Endothelial cell of umbilical vein (primary cell): ENCODE measurements at regions not wholly inside any gene's neighbourhood (a gene's known extent, or its start where the extent isn't known, plus 50 kb on each side); places are given as distances from the start of the nearest gene placed in this dataset.

ENCODE experiments used
- BruUV-seq: library from RNA; stranded (reverse); fragments of 400-500 nt; replicated peaks from 2 replicates; lab custom pipeline; 2021; lab: Mats Ljungman, UMichigan
- CTCF ChIA-PET: fragments of 300-600, 350-600 bp; sonication (Branson Sonifier 250); formaldehyde crosslinking; loops from one replicate; lab custom pipeline; 2021; ENCODE audit warnings: antibody characterized with exemption, inconsistent platforms; lab: Charles Lee
- POLR2A ChIA-PET: fragments of 300-600, 350-600 bp; sonication (Branson Sonifier 250); formaldehyde crosslinking; loops from one replicate; lab custom pipeline; 2021; ENCODE audit warnings: antibody characterized with exemption, inconsistent platforms; lab: Charles Lee
- DNase-seq: peaks from one replicate; pipeline ENCODE4 v3.0.0-alpha.2; 2011; ENCODE audit warnings: low read depth, low spot score
- FAIRE-seq: peaks from 2 replicates; lab custom pipeline; 2011; peaks lifted over from hg19 to GRCh38; lab: Jason Lieb, UNC
- H2AFZ ChIP-seq: 2 replicates; pipeline ENCODE4 v1.6.0; 2012; ENCODE audit warnings: low read depth, low read length, control low read depth, inconsistent platforms
- H3K27ac ChIP-seq: 2 replicates; pipeline ENCODE4 v1.5.1; 2011; ENCODE audit warnings: low read depth, mild to moderate bottlenecking, control low read depth, low read length, moderate library complexity; ENCODE audit not compliant: insufficient read depth
- H3K27me3 ChIP-seq, 2 experiments: 2 replicates each; pipeline versions ENCODE4 v1.6.0 to v1.6.1; 2011; ENCODE audit warnings: low read length in 2 of 2, mixed read lengths in 1 of 2; ENCODE audit not compliant: control insufficient read depth in 2 of 2, insufficient read depth in 2 of 2
- H3K36me3 ChIP-seq, 2 experiments: 2 replicates in 1 of 2; 3 replicates in 1 of 2; pipeline ENCODE4 v1.5.1; 2011; ENCODE audit warnings: low read length in 2 of 2, mild to moderate bottlenecking in 1 of 2, moderate library complexity in 1 of 2; ENCODE audit not compliant: control insufficient read depth in 2 of 2, insufficient read depth in 2 of 2; ENCODE audit errors: extremely low read depth in 1 of 2
- H3K4me1 ChIP-seq: 3 replicates; pipeline ENCODE4 v1.5.1; 2011; ENCODE audit warnings: mild to moderate bottlenecking, low read length; ENCODE audit not compliant: control insufficient read depth, insufficient read depth; ENCODE audit errors: extremely low read depth
- H3K4me2 ChIP-seq: 2 replicates; pipeline ENCODE4 v1.6.1; 2011; ENCODE audit warnings: low read length, control low read depth, mixed read lengths; ENCODE audit not compliant: insufficient read depth
- H3K4me3 ChIP-seq, 3 experiments: fragments of 200-600 bp in 1 of 3; sonication (generic), shearing (Covaris generic) in 1 of 3; replicated peaks in 1 of 3; 2 replicates each; pipeline ENCODE4 v1.5.1; 2011 to 2016; ENCODE audit warnings: control low read depth in 3 of 3, low read length in 3 of 3, mild to moderate bottlenecking in 2 of 3, inconsistent platforms in 1 of 3, low read depth in 1 of 3, moderate library complexity in 1 of 3; ENCODE audit not compliant: insufficient read depth in 1 of 3
- H3K79me2 ChIP-seq: 2 replicates; pipeline ENCODE4 v1.6.0; 2012; ENCODE audit warnings: low read length, inconsistent platforms; ENCODE audit not compliant: control insufficient read depth, insufficient read depth
- H3K9ac ChIP-seq: replicated peaks from 2 replicates; pipeline ENCODE3; 2011; ENCODE audit warnings: low read length, control low read depth; ENCODE audit not compliant: insufficient read depth; ENCODE audit errors: extremely low read depth
- H3K9me1 ChIP-seq: replicated peaks from 3 replicates; pipeline ENCODE4 v1.6.0; 2011; ENCODE audit warnings: mild to moderate bottlenecking, low read length; ENCODE audit not compliant: control insufficient read depth, insufficient read depth; ENCODE audit errors: extremely low read depth
- H3K9me3 ChIP-seq: replicated peaks from 2 replicates; pipeline ENCODE4 v1.5.1; 2012; ENCODE audit warnings: low read length, inconsistent platforms; ENCODE audit not compliant: control insufficient read depth, insufficient read depth
- H4K20me1 ChIP-seq: replicated peaks from 2 replicates; pipeline ENCODE3; 2011; ENCODE audit warnings: mild to moderate bottlenecking, low read length; ENCODE audit not compliant: control insufficient read depth, insufficient read depth; ENCODE audit errors: extremely low read depth
- GATA2 ChIP-seq: IDR thresholded peaks from 2 replicates; pipeline ENCODE4 v1.7.0; 2011; ENCODE audit warnings: low read depth, mild to moderate bottlenecking, moderate library complexity, mixed read lengths, low read length; ENCODE audit not compliant: insufficient read length, insufficient read depth
- JUN ChIP-seq: IDR thresholded peaks from 2 replicates; pipeline ENCODE4 v1.6.1; 2011; ENCODE audit warnings: borderline replicate concordance, low read depth; ENCODE audit not compliant: insufficient read length, insufficient read depth
- POLR2A ChIP-seq: IDR thresholded peaks from 2 replicates; pipeline ENCODE4 v1.6.1; 2012; ENCODE audit warnings: low read depth, mild to moderate bottlenecking, control low read depth, low read length
- POLR2AphosphoS5 ChIP-seq: IDR thresholded peaks from 2 replicates; pipeline ENCODE4 v1.6.1; 2012; ENCODE audit warnings: low read depth, mild to moderate bottlenecking, control low read depth, low read length, moderate library complexity; ENCODE audit not compliant: insufficient read depth
- dilution Hi-C: fragments of 300-500 bp; cut with MboI; formaldehyde crosslinking; loops from one replicate; pipeline ENCODE4 v1.15.0; 2019; ENCODE audit warnings: low sequenced_read_pairs; ENCODE audit not compliant: extremely low pct_ligation_motif_present
- intact Hi-C: fragments of 100-400 bp; cut with micrococcal nuclease; formaldehyde crosslinking; loops from one replicate; pipeline ENCODE4 v1.10.0; 2022
- TF ChIP-seq, protein P1 (sequence below), 2 donors: IDR thresholded peaks; 1 replicate in 1 of 2; 2 replicates in 1 of 2; pipeline ENCODE4 v1.5.1; 2011; ENCODE audit warnings: low read length in 2 of 2, mild to moderate bottlenecking in 2 of 2, moderate library complexity in 2 of 2, control low read depth in 1 of 2, inconsistent platforms in 1 of 2, low read depth in 1 of 2; ENCODE audit not compliant: insufficient read depth in 1 of 2; ENCODE audit errors: extremely low read depth in 1 of 2

DNA sequence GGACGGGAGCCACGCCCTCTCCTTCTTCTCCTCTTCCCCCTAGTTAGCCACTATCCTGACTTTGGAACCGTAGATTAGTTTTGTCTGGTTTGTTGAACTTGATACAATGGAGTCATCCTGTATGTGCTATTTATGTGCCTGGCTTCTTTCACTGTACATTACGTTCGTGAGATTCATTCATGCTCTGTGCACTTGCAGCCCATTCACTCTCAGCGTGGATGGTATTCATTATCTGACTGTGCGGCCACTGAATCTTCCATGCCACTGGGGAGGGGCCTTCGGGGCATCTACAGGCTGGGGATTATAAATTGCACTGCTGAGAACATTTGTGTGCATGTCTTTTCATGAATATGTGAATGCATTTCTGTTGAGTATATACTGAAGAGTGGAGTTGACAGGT is 262.5 kb downstream of the CDH26 start:
- ChIA-PET POLR2A (no interaction called here), CTCF (no interaction called here)
- Histone ChIP-seq H3K4me1 (no peaks in the 10 kb centered on the region), H3K9me3 (peaks cover 2% of the 10 kb centered on the region), H2AFZ (no peak overlapping the region), H3K79me2 (no peaks in the 10 kb centered on the region), H3K27ac (no peak overlapping the region), H3K4me2 (no peak overlapping the region), H3K27me3 (no peaks in the 10 kb centered on the region), H3K4me3 (no peak overlapping the region), H3K9ac (no peak overlapping the region), H4K20me1 (no peaks in the 10 kb centered on the region), H3K36me3 (no peaks in the 10 kb centered on the region), H3K9me1 (no peaks in the 10 kb centered on the region)
- intact Hi-C loops (no loop called here), dilution Hi-C loops (no loop called here)
- DNase-seq: no peak
- BruUV-seq: no TSS peak
- FAIRE-seq: no peak
- TF ChIP-seq GATA2: no peak

DNA sequence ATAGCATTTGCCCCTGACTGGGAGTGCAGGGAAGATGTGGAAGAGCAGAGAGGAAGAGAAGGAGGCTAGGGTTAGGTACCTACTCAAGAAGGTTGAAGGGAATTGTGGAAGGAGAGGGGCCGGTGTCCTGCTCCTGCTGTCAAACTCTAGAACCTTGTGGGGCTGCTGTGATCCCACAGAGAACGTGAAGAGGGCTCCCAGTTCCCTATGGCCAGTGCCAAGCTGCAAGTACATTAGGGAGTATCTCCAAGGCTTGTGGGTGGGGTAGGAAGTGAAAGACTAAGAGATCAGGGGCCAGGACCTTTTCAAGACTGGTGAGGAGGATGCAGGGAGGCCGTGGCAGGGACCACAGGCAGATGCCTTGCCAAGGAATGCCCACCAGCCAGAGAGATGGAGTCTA is 263.4 kb downstream of the CDH26 start:
- Histone ChIP-seq H3K27ac (no peak overlapping the region), H3K79me2 (no peaks in the 10 kb centered on the region), H3K9ac (no peak overlapping the region), H3K9me1 (no peaks in the 10 kb centered on the region), H3K27me3 (no peaks in the 10 kb centered on the region), H3K4me1 (no peaks in the 10 kb centered on the region), H3K4me3 (no peak overlapping the region), H2AFZ (no peak overlapping the region), H3K9me3 (peaks cover 2% of the 10 kb centered on the region), H3K4me2 (no peak overlapping the region), H3K36me3 (no peaks in the 10 kb centered on the region), H4K20me1 (no peaks in the 10 kb centered on the region)
- no peak for TF ChIP-seq GATA2
- TF ChIP-seq, protein P1, sequence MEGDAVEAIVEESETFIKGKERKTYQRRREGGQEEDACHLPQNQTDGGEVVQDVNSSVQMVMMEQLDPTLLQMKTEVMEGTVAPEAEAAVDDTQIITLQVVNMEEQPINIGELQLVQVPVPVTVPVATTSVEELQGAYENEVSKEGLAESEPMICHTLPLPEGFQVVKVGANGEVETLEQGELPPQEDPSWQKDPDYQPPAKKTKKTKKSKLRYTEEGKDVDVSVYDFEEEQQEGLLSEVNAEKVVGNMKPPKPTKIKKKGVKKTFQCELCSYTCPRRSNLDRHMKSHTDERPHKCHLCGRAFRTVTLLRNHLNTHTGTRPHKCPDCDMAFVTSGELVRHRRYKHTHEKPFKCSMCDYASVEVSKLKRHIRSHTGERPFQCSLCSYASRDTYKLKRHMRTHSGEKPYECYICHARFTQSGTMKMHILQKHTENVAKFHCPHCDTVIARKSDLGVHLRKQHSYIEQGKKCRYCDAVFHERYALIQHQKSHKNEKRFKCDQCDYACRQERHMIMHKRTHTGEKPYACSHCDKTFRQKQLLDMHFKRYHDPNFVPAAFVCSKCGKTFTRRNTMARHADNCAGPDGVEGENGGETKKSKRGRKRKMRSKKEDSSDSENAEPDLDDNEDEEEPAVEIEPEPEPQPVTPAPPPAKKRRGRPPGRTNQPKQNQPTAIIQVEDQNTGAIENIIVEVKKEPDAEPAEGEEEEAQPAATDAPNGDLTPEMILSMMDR (IDR thresholded peaks at IDR 0.05; ENCODE audit: extremely low read depth in 1 of 2, insufficient read depth in 1 of 2, low read depth in 1 of 2, low read length in 2 of 2): no peak
- no peak for TF ChIP-seq POLR2AphosphoS5
- no peak for TF ChIP-seq JUN
- no peak for TF ChIP-seq POLR2A
- POLR2A ChIA-PET: no interaction called here
- CTCF ChIA-PET: no interaction called here
- FAIRE-seq (no peak), DNase-seq (no peak)
- intact Hi-C loops (no loop called here), dilution Hi-C loops (no loop called here)
- no TSS peak for BruUV-seq
